ENCODE measurements at regions not wholly inside any gene's neighbourhood (a gene's known extent, or its start where the extent isn't known, plus 50 kb on each side); places are given as distances from the start of the nearest gene placed in this dataset.

DNA sequence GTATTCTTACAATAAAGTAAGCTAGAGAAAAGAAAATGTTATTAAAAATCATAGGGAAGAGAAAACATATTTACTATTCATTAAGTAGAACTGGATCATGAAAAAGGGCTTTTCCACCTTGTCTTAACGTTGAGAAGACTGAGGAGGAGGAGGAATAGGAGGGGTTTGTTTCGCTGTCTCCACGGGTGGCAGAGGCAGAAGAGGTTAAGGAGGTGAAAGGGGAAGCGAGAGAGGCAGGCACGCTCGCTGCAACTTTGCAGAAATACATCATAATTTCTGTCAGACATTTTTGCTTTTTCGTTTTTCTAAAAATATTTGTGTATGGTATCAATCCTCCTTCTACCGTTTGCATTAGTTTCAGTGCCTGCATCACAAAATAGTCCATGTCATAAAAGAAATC is 2375.1 kb upstream of the AGA start:
- H3K9me3 ChIP-seq, result no peaks in the 10 kb centered on the region
- no peak for DNase-seq (ENCODE audit: low spot score in 2 of 2)
- no peak overlapping the region for H3K4me3 ChIP-seq
- no peak for TF ChIP-seq CTCF (IDR thresholded peaks at IDR 0.05)
- TF ChIP-seq EP300 (IDR thresholded peaks at IDR 0.05), result no peak
- no peak for TF ChIP-seq POLR2AphosphoS5 (IDR thresholded peaks at IDR 0.05)
- TF ChIP-seq POLR2A (IDR thresholded peaks at IDR 0.05), result no peak
- H3K27ac ChIP-seq, result no peak overlapping the region
- 79% methylated on average over 8 of the region's 8 CpGs for WGBS
- H3K36me3 ChIP-seq, result no peaks in the 10 kb centered on the region
- no peaks in the 10 kb centered on the region for H3K4me1 ChIP-seq
- H3K27me3 ChIP-seq, result no peaks in the 10 kb centered on the region

- no peaks in the 10 kb centered on the region for H3K27me3 ChIP-seq
- H3K27ac ChIP-seq, result no peak overlapping the region
- TF ChIP-seq POLR2AphosphoS5 (IDR thresholded peaks at IDR 0.05) (no peak), CTCF (IDR thresholded peaks at IDR 0.05) (no peak)
- no peak overlapping the region for H3K4me3 ChIP-seq
- H3K9me3 ChIP-seq, result no peaks in the 10 kb centered on the region
- 94% methylated on average over 2 of the region's 2 CpGs for WGBS
- H3K36me3 ChIP-seq, result no peaks in the 10 kb centered on the region
- H3K4me1 ChIP-seq, result no peaks in the 10 kb centered on the region
- DNase-seq (ENCODE audit: low spot score in 2 of 2), result no peak
Observed at GRCh38 chr4:179823342-179823741, 2381.1 kb upstream of the AGA start.

DNA sequence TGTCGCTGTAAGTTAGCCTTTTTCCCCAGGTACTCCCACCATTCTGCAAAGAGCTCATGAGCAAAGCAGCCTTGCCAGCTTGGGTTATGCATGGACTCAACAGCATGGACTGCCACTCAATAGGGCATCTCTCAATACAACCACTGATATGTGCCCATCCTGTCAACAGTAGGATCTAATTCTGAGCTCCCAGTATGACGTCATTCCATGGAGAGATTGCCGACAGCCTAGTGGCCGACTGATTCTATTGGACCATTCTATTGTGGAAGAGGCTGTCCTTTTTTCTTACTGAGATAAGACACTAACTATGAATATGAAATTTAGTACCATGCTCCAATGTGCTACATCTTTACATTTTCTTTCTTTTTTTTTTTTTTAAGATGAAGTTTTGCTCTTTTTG is 2389.0 kb upstream of the AGA start:
- TF ChIP-seq POLR2AphosphoS5 (IDR thresholded peaks at IDR 0.05), result no peak
- no peak for TF ChIP-seq POLR2A (IDR thresholded peaks at IDR 0.05)
- no peak for TF ChIP-seq CTCF (IDR thresholded peaks at IDR 0.05)
- no peak for TF ChIP-seq EP300 (IDR thresholded peaks at IDR 0.05)
- Histone ChIP-seq H3K27me3 (no peaks in the 10 kb centered on the region), H3K4me3 (no peak overlapping the region), H3K9me3 (no peaks in the 10 kb centered on the region), H3K27ac (no peak overlapping the region), H3K36me3 (no peaks in the 10 kb centered on the region), H3K4me1 (no peaks in the 10 kb centered on the region)
- DNase-seq (ENCODE audit: low spot score in 2 of 2), result no peak
- WGBS, result 92% methylated on average over 4 of the region's 4 CpGs

- WGBS, result 74% methylated on average over 11 of the region's 11 CpGs
- Histone ChIP-seq H3K27me3 (no peaks in the 10 kb centered on the region), H3K4me1 (no peaks in the 10 kb centered on the region), H3K9me3 (no peaks in the 10 kb centered on the region), H3K36me3 (no peaks in the 10 kb centered on the region), H3K27ac (no peak overlapping the region), H3K4me3 (no peak overlapping the region)
- TF ChIP-seq POLR2A (IDR thresholded peaks at IDR 0.05) (no peak), EP300 (IDR thresholded peaks at IDR 0.05) (no peak), CTCF (IDR thresholded peaks at IDR 0.05) (no peak), POLR2AphosphoS5 (IDR thresholded peaks at IDR 0.05) (no peak)
- DNase-seq (ENCODE audit: low spot score in 2 of 2), result no peak
Observed at GRCh38 chr4:179836179-179837075, 2394.2 kb upstream of the AGA start.

- no peaks in the 10 kb centered on the region for H3K9me3 ChIP-seq
- TF ChIP-seq POLR2AphosphoS5 (IDR thresholded peaks at IDR 0.05) (no peak), CTCF (IDR thresholded peaks at IDR 0.05) (no peak), EP300 (IDR thresholded peaks at IDR 0.05) (no peak), POLR2A (IDR thresholded peaks at IDR 0.05) (no peak)
- H3K36me3 ChIP-seq, result no peaks in the 10 kb centered on the region
- H3K4me1 ChIP-seq, result no peaks in the 10 kb centered on the region
- no peaks in the 10 kb centered on the region for H3K27me3 ChIP-seq
- H3K27ac ChIP-seq, result no peak overlapping the region
- no peak for DNase-seq (ENCODE audit: low spot score in 2 of 2)
- WGBS, result 68% methylated on average over 3 of the region's 3 CpGs
- no peak overlapping the region for H3K4me3 ChIP-seq
Observed at GRCh38 chr4:179843370-179843769, 2399.8 kb upstream of the TENM3 start.
